Breast epithelium (tissue), 4 donors: ENCODE measurements at regions not wholly inside any gene's neighbourhood (a gene's known extent, or its start where the extent isn't known, plus 50 kb on each side); places are given as distances from the start of the nearest gene placed in this dataset.

Source experiments
- DNase-seq, 2 donors: peaks; one replicate each; pipeline ENCODE4 v3.0.0-alpha.2; 2019; ENCODE audit warnings: low spot score in 2 of 2
- H3K27ac ChIP-seq, 2 donors: fragments of 200-600 bp; sonication (generic) in 1 of 2; one replicate each; pipeline ENCODE4 v1.5.1; 2016 to 2019; ENCODE audit warnings: mild to moderate bottlenecking in 1 of 2
- H3K27me3 ChIP-seq, 2 donors: fragments of 200-600 bp; sonication (generic) in 1 of 2; one replicate each; pipeline versions ENCODE4 v1.5.1 to v1.6.0; 2017 to 2019; ENCODE audit warnings: control low read depth in 1 of 2, mild to moderate bottlenecking in 1 of 2
- H3K36me3 ChIP-seq: fragments of 200-600 bp; one replicate; pipeline ENCODE4 v1.5.1; 2019
- H3K4me1 ChIP-seq, 2 donors: fragments of 200-600 bp; sonication (generic); one replicate each; pipeline ENCODE4 v1.5.1; 2016 to 2019; ENCODE audit warnings: control low read depth in 1 of 2
- H3K4me3 ChIP-seq, 3 donors: fragments of 200-600 bp; sonication (generic); 1 replicate in 2 of 3; 2 replicates in 1 of 3; pipeline ENCODE4 v1.5.1; 2016 to 2019; ENCODE audit warnings: mild to moderate bottlenecking in 3 of 3, moderate library complexity in 2 of 3
- H3K9me3 ChIP-seq, 2 donors: fragments of 200-600 bp; sonication (generic) in 1 of 2; one replicate each; pipeline ENCODE4 v1.5.1; 2016 to 2019; ENCODE audit warnings: control low read depth in 1 of 2
- CTCF ChIP-seq, 3 donors: fragments of 450-650 bp; IDR thresholded peaks; one replicate each; pipeline ENCODE4 v1.5.1; 2016 to 2017; ENCODE audit warnings: antibody characterized with exemption in 3 of 3, mild to moderate bottlenecking in 3 of 3, moderate library complexity in 3 of 3
- POLR2A ChIP-seq: fragments of 450-650 bp; IDR thresholded peaks from one replicate; pipeline ENCODE4 v1.6.1; 2016; ENCODE audit warnings: antibody characterized with exemption, mild to moderate bottlenecking, moderate library complexity
- POLR2AphosphoS5 ChIP-seq, 3 donors: sonication (generic); formaldehyde crosslinking; IDR thresholded peaks; one replicate each; pipeline ENCODE4 v1.6.1; 2017; ENCODE audit warnings: antibody characterized with exemption in 3 of 3
- intact Hi-C: fragments of 100-400 bp; cut with DNase I; formaldehyde crosslinking; loops from one replicate; pipeline ENCODE4 v1.15.1; 2023; ENCODE audit warnings: low total_unique reads

- no peak overlapping the region for H3K4me3 ChIP-seq
- H3K4me1 ChIP-seq = no peaks in the 10 kb centered on the region
- H3K27me3 ChIP-seq = no peaks in the 10 kb centered on the region
- no peaks in the 10 kb centered on the region for H3K36me3 ChIP-seq
- intact Hi-C loops = loop anchor here (5.0 kb wide), 1 partner anchor 508 kb away; no protein-coding TSS in a partner anchor
- H3K9me3 ChIP-seq = peaks cover 12 to 43% of the 10 kb centered on the region in 2 donors
- H3K27ac ChIP-seq = no peak overlapping the region
- no peak for DNase-seq
- TF ChIP-seq CTCF (IDR thresholded peaks at IDR 0.05) = no peak
Measured at GRCh38 chr5:118249386-118249785, 739.0 kb downstream of the DTWD2 start.

- H3K27me3 ChIP-seq = no peaks in the 10 kb centered on the region
- no peak for DNase-seq
- no peaks in the 10 kb centered on the region for H3K4me1 ChIP-seq
- peaks cover 12 to 41% of the 10 kb centered on the region in 2 donors for H3K9me3 ChIP-seq
- no peak for TF ChIP-seq POLR2AphosphoS5 (IDR thresholded peaks at IDR 0.05)
- TF ChIP-seq CTCF (IDR thresholded peaks at IDR 0.05) = no peak
- TF ChIP-seq POLR2A = no peak
- H3K27ac ChIP-seq = no peak overlapping the region
- intact Hi-C loops = loop anchor here (5.0 kb wide), 1 partner anchor 510 kb away; no protein-coding TSS in a partner anchor
- H3K36me3 ChIP-seq = no peaks in the 10 kb centered on the region
- no peak overlapping the region for H3K4me3 ChIP-seq
Measured at GRCh38 chr5:118247458-118247857, 740.9 kb downstream of the DTWD2 start.

GRCh38 chr5:118243613-118244012, 744.7 kb downstream of the DTWD2 start:
- intact Hi-C loops = no loop called here
- DNase-seq = no peak
- TF ChIP-seq POLR2A = no peak
- TF ChIP-seq CTCF (IDR thresholded peaks at IDR 0.05) = no peak
- no peak for TF ChIP-seq POLR2AphosphoS5 (IDR thresholded peaks at IDR 0.05)

GRCh38 chr5:118243068-118243467, 745.3 kb downstream of the DTWD2 start:
- H3K27me3 ChIP-seq = no peaks in the 10 kb centered on the region
- DNase-seq = no peak
- H3K4me1 ChIP-seq = no peaks in the 10 kb centered on the region
- intact Hi-C loops = no loop called here
- no peak for TF ChIP-seq POLR2A
- TF ChIP-seq CTCF (IDR thresholded peaks at IDR 0.05) = no peak
- TF ChIP-seq POLR2AphosphoS5 (IDR thresholded peaks at IDR 0.05) = no peak
- H3K27ac ChIP-seq = no peak overlapping the region
- H3K9me3 ChIP-seq = peaks cover 2 to 4% of the 10 kb centered on the region in 2 donors
- H3K4me3 ChIP-seq = no peak overlapping the region
- H3K36me3 ChIP-seq = no peaks in the 10 kb centered on the region

More at GRCh38 chr5:118243613-118244012, 744.7 kb downstream of the DTWD2 start:
- peaks cover 6 to 9% of the 10 kb centered on the region in 2 donors for H3K9me3 ChIP-seq
- no peaks in the 10 kb centered on the region for H3K27me3 ChIP-seq
- H3K27ac ChIP-seq = no peak overlapping the region
- H3K4me3 ChIP-seq = no peak overlapping the region
- H3K4me1 ChIP-seq = no peaks in the 10 kb centered on the region
- no peaks in the 10 kb centered on the region for H3K36me3 ChIP-seq

- TF ChIP-seq POLR2A (no peak), POLR2AphosphoS5 (IDR thresholded peaks at IDR 0.05) (no peak), CTCF (IDR thresholded peaks at IDR 0.05) (no peak)
Measured at GRCh38 chr5:118236108-118236849, 752.1 kb downstream of the DTWD2 start.

More at GRCh38 chr5:118236108-118236849, 752.1 kb downstream of the DTWD2 start:
- no peak for DNase-seq
- no peak overlapping the region for H3K4me3 ChIP-seq
- no peaks in the 10 kb centered on the region for H3K9me3 ChIP-seq
- H3K27ac ChIP-seq = no peak overlapping the region
- H3K27me3 ChIP-seq = no peaks in the 10 kb centered on the region
- H3K36me3 ChIP-seq = no peaks in the 10 kb centered on the region
- intact Hi-C loops = no loop called here
- no peaks in the 10 kb centered on the region for H3K4me1 ChIP-seq
